ENCODE measurements at regions not wholly inside any gene's neighbourhood (a gene's known extent, or its start where the extent isn't known, plus 50 kb on each side); places are given as distances from the start of the nearest gene placed in this dataset.

- DNase-seq: no peak
These were observed 543.1 kb downstream of the GBA3 start for GRCh38 chr4:23235628-23236390.

GRCh38 chr4:23234716-23235115, 542.0 kb downstream of the GBA3 start:
- DNase-seq: no peak

GRCh38 chr4:23234018-23234417, 541.3 kb downstream of the GBA3 start:
- DNase-seq: no peak

- no peak for DNase-seq
These were observed 540.9 kb downstream of the GBA3 start for GRCh38 chr4:23233596-23233995.

GRCh38 chr4:23232987-23233386, 540.2 kb downstream of the GBA3 start:
- DNase-seq: no peak

- DNase-seq: no peak
These were observed 532.8 kb downstream of the GBA3 start for GRCh38 chr4:23225564-23225963.

- DNase-seq: no peak
These were observed 532.1 kb downstream of the GBA3 start for GRCh38 chr4:23224684-23225420.

GRCh38 chr4:23220911-23221310, 528.2 kb downstream of the GBA3 start:
- no peak for DNase-seq

GRCh38 chr4:23219779-23220408, 527.2 kb downstream of the GBA3 start:
- DNase-seq: no peak

- no peak for DNase-seq
These were observed 520.5 kb downstream of the GBA3 start for GRCh38 chr4:23213198-23213597.

- no peak for DNase-seq
These were observed 519.8 kb downstream of the GBA3 start for GRCh38 chr4:23212558-23212957.

GRCh38 chr4:23207059-23207458, 514.3 kb downstream of the GBA3 start:
- no peak for DNase-seq

- no peak for DNase-seq
These were observed 510.0 kb downstream of the GBA3 start for GRCh38 chr4:23202712-23203247.

GRCh38 chr4:23194751-23195150, 502.0 kb downstream of the GBA3 start:
- DNase-seq: no peak

- DNase-seq: no peak
These were observed 481.4 kb downstream of the GBA3 start for GRCh38 chr4:23174179-23174578.

- DNase-seq: no peak
These were observed 479.2 kb downstream of the GBA3 start for GRCh38 chr4:23171976-23172375.

GRCh38 chr4:23169608-23170311, 477.0 kb downstream of the GBA3 start:
- DNase-seq: no peak

- DNase-seq: no peak
These were observed 474.2 kb downstream of the GBA3 start for GRCh38 chr4:23166919-23167318.

GRCh38 chr4:23166407-23166806, 473.7 kb downstream of the GBA3 start:
- DNase-seq: no peak

- DNase-seq: no peak
These were observed 472.9 kb downstream of the GBA3 start for GRCh38 chr4:23165669-23166068.

GRCh38 chr4:23163647-23164436, 471.1 kb downstream of the GBA3 start:
- DNase-seq: no peak

GRCh38 chr4:23162275-23162674, 469.5 kb downstream of the GBA3 start:
- DNase-seq: no peak

Measured in SW 1271 (cell line).